Endodermal cell (in vitro differentiated cells): ENCODE measurements at regions not wholly inside any gene's neighbourhood (a gene's known extent, or its start where the extent isn't known, plus 50 kb on each side); places are given as distances from the start of the nearest gene placed in this dataset.

Experiments used
- DNase-seq: peaks from one replicate; pipeline ENCODE4 v3.0.0-alpha.2; 2017
- H3K27ac ChIP-seq: 2 replicates; pipeline ENCODE4 v1.5.1; 2013; ENCODE audit warnings: mild to moderate bottlenecking, low read depth, low read length, moderate library complexity
- H3K27me3 ChIP-seq: 2 replicates; pipeline ENCODE4 v1.6.1; 2013; ENCODE audit warnings: mild to moderate bottlenecking, low read length, moderate library complexity; ENCODE audit not compliant: insufficient read depth, control insufficient read depth, poor library complexity, severe bottlenecking
- H3K36me3 ChIP-seq: 2 replicates; pipeline ENCODE4 v1.7.0; 2013; ENCODE audit warnings: mild to moderate bottlenecking, low read length, moderate library complexity; ENCODE audit not compliant: control insufficient read depth, insufficient read depth
- H3K4me1 ChIP-seq: one replicate; pipeline ENCODE4 v1.7.0; 2013; ENCODE audit warnings: low read length; ENCODE audit not compliant: control insufficient read depth, insufficient read depth
- H3K4me3 ChIP-seq: 2 replicates; pipeline ENCODE4 v1.5.1; 2013; ENCODE audit warnings: mild to moderate bottlenecking, low read length, moderate library complexity
- H3K9ac ChIP-seq: 2 replicates; pipeline ENCODE4 v1.6.1; 2013; ENCODE audit warnings: mild to moderate bottlenecking, low read length, moderate library complexity; ENCODE audit not compliant: poor library complexity, severe bottlenecking; ENCODE audit errors: extremely low read depth
- H3K9me3 ChIP-seq: 2 replicates; pipeline ENCODE4 v1.6.1; 2013; ENCODE audit warnings: mild to moderate bottlenecking, low read length, moderate library complexity; ENCODE audit not compliant: control insufficient read depth
- H3K27ac Mint-ChIP-seq: 2 replicates; pipeline ENCODE4 v1.8.0; 2020; ENCODE audit warnings: mixed read lengths
- H3K27me3 Mint-ChIP-seq: 2 replicates; pipeline ENCODE4 v1.8.0; 2021; ENCODE audit warnings: mild to moderate bottlenecking, mixed read lengths; ENCODE audit not compliant: insufficient read depth
- H3K36me3 Mint-ChIP-seq: 2 replicates; pipeline ENCODE4 v1.8.0; 2020; ENCODE audit warnings: low read depth, mixed read lengths
- H3K4me1 Mint-ChIP-seq: 2 replicates; pipeline ENCODE4 v1.8.0; 2020; ENCODE audit warnings: mixed read lengths
- H3K4me3 Mint-ChIP-seq: 2 replicates; pipeline ENCODE4 v1.8.0; 2020; ENCODE audit warnings: mild to moderate bottlenecking, moderate library complexity, mixed read lengths
- H3K9me3 Mint-ChIP-seq: 2 replicates; pipeline ENCODE4 v1.8.0; 2020; ENCODE audit warnings: mild to moderate bottlenecking, mixed read lengths
- WGBS, 2 experiments: methylation state at CpG; one replicate each; pipeline versions ENCODE4 v1.1.5 to v1.1.7; 2013; ENCODE audit warnings: missing lambda C conversion rate in 2 of 2, mixed read lengths in 1 of 2; ENCODE audit not compliant: insufficient coverage in 1 of 2, insufficient read length in 1 of 2; 5-methylcytosine and 5-hydroxymethylcytosine counted together
- TF ChIP-seq, protein P1 (sequence below): fragments of 200-600 bp; sonication (generic); conservative IDR thresholded peaks from 2 replicates; pipeline ENCODE4 v1.5.0; 2021; ENCODE audit warnings: antibody characterized with exemption, mild to moderate bottlenecking

DNA sequence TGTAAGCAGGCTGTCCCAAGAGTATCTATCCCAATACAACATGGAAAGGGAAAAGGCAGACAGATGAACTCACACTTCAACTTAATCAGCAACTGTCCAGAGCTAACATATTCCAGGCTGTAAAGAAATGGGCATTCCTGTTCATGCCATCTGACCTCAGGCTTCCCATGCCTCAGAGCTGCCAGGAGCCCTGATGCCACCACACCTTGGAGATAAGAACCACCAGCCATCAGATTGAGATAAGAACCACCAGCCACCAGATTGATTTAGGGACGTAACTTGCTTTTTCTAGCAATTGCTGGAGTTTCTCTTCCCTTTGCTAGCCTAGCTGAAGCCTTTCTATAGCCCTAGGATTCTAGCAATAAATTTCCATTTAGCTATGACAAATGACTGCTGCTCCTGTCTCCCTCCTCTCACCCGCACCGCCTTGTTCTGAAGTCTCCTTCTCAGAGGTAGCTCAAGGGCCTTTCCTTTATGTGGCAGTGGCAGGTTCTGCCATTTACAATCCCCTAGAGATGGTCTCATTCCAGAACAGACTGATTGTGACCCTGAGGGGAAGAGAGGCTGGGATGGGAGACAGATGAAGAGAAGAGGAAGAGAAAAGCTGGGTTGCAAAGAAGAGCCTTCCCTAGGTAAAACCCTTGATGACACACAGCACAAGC is 88.0 kb upstream of the CTTNBP2NL start:
- Histone ChIP-seq H3K9me3 (no peaks in the 10 kb centered on the region), H3K4me1 (peaks cover 2% of the 10 kb centered on the region), H3K27me3 (peaks cover 43% of the 10 kb centered on the region), H3K9ac (no peak overlapping the region), H3K27ac (no peak overlapping the region), H3K4me3 (no peak overlapping the region), H3K36me3 (no peaks in the 10 kb centered on the region)
- TF ChIP-seq, protein P1, sequence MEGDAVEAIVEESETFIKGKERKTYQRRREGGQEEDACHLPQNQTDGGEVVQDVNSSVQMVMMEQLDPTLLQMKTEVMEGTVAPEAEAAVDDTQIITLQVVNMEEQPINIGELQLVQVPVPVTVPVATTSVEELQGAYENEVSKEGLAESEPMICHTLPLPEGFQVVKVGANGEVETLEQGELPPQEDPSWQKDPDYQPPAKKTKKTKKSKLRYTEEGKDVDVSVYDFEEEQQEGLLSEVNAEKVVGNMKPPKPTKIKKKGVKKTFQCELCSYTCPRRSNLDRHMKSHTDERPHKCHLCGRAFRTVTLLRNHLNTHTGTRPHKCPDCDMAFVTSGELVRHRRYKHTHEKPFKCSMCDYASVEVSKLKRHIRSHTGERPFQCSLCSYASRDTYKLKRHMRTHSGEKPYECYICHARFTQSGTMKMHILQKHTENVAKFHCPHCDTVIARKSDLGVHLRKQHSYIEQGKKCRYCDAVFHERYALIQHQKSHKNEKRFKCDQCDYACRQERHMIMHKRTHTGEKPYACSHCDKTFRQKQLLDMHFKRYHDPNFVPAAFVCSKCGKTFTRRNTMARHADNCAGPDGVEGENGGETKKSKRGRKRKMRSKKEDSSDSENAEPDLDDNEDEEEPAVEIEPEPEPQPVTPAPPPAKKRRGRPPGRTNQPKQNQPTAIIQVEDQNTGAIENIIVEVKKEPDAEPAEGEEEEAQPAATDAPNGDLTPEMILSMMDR, result no peak
- Mint-ChIP-seq H3K4me1 (peaks cover 37% of the 10 kb centered on the region), H3K27ac (no peak overlapping the region), H3K9me3 (no peaks in the 10 kb centered on the region), H3K36me3 (no peaks in the 10 kb centered on the region), H3K27me3 (peaks cover 61% of the 10 kb centered on the region), H3K4me3 (no peak overlapping the region)
- peak; percentile 23 for DNase-seq
- 86 to 88% methylated on average over 1 to 3 of the region's 3 CpGs for WGBS, 2 experiments

DNA sequence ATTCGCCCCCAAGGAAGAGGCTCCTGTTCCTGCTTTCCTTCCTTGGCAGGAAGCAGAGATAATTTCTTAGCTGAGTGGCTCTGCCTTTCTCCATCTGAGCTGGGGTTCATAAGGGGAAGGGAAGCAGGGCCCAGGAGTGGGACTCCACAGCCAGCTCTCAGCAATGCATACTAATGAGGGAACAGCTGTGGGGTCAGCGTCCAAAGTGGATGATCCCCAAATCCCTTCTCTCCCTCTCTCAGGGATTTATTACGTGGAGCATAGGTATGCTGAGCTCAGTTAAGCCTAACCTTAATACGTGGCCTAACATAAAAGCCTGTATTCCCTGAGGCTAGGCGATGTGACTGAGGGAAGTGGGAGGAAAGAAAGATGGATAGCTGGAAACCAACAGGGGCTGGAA is 87.3 kb upstream of the CTTNBP2NL start:
- TF ChIP-seq, protein P1, result no peak
- Mint-ChIP-seq H3K4me1 (peaks cover 41% of the 10 kb centered on the region), H3K27ac (no peak overlapping the region), H3K36me3 (no peaks in the 10 kb centered on the region), H3K4me3 (no peak overlapping the region), H3K9me3 (no peaks in the 10 kb centered on the region), H3K27me3 (peaks cover 66% of the 10 kb centered on the region)
- H3K36me3 ChIP-seq, result no peaks in the 10 kb centered on the region
- H3K4me1 ChIP-seq, result peaks cover 2% of the 10 kb centered on the region
- peaks cover 44% of the 10 kb centered on the region for H3K27me3 ChIP-seq
- H3K27ac ChIP-seq, result no peak overlapping the region
- H3K9me3 ChIP-seq, result no peaks in the 10 kb centered on the region
- 83 to 91% methylated on average over 3 to 5 of the region's 5 CpGs for whole genome bisulfite sequencing, 2 experiments
- H3K9ac ChIP-seq, result no peak overlapping the region
- H3K4me3 ChIP-seq, result no peak overlapping the region
- peak; percentile 27 for DNase-seq

GRCh38 chr1:112309499-112309898 is 86.5 kb upstream of the CTTNBP2NL start:
- Mint-ChIP-seq H3K4me1 (peaks cover 35% of the 10 kb centered on the region), H3K27me3 (peaks cover 69% of the 10 kb centered on the region), H3K9me3 (no peaks in the 10 kb centered on the region), H3K27ac (no peak overlapping the region), H3K36me3 (no peaks in the 10 kb centered on the region), H3K4me3 (no peak overlapping the region)
- H3K9me3 ChIP-seq, result no peaks in the 10 kb centered on the region
- TF ChIP-seq, protein P1, result no peak
- H3K27ac ChIP-seq, result no peak overlapping the region
- peaks cover 2% of the 10 kb centered on the region for H3K4me1 ChIP-seq
- H3K27me3 ChIP-seq, result peaks cover 44% of the 10 kb centered on the region
- 82 to 83% methylated on average over 5 of the region's 5 CpGs for WGBS, 2 experiments
- no peak for DNase-seq
- no peak overlapping the region for H3K9ac ChIP-seq
- no peaks in the 10 kb centered on the region for H3K36me3 ChIP-seq
- no peak overlapping the region for H3K4me3 ChIP-seq
